ENCODE measurements at regions not wholly inside any gene's neighbourhood (a gene's known extent, or its start where the extent isn't known, plus 50 kb on each side); places are given as distances from the start of the nearest gene placed in this dataset.
"Not testable (repeated sequence)": the region's sequence is repeated elsewhere in the genome, so short reads cannot be mapped to it uniquely, and the experiment has no call there.

DNA sequence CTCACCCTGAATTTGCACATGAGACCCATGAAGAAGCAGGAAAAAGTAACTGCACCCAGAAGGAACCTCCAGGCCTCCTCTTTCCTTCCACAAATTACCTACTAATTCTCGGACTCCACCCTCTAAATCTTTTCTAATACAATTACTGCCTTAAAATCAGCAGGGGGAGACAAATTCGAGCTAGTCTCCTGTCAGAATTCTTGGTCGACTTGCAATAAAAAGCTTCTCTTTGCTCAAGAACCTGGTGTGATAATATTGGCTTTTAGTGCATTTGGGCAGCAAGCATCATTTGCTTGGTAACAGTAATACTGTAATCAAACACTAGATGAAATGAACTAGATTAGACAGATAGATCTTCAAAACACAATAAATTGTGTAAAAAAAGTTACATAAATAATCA, 281.9 kb downstream of the RAP2B start:
- no peak for DNase-seq

GRCh38 chr3:153445817-153446216, 283.8 kb downstream of the RAP2B start:
- DNase-seq = no peak

DNA sequence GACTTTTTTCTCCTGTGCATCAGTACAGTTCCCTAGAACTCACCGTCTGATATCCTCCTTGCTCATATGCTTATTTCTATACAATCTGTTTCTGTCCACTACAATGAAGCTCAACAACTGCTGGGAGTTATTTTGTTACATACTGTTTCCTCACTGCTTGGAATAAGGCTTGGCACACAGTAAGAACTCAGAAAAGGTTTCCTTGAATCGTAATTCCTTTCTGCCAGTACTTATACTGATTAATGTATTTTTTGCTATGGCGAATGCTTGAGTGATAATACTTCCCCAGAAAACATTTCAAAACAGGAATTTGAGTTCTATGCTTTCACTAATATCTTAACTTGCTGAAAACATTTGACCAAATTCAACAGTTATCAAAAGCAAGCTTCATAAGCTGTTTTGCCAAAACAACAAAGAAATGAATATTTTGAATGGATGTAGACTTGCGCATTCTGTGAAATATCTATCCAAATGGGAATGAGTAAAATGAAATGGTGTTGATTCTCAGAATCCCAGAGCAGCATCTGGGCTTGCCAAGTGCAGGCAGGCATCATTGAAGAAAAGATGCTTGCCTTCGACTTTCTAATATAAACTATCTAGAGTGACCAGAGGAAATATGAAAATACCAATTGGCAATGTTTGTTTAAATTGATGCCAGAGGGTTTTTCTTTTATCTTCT, 286.3 kb downstream of the RAP2B start:
- DNase-seq = no peak

DNA sequence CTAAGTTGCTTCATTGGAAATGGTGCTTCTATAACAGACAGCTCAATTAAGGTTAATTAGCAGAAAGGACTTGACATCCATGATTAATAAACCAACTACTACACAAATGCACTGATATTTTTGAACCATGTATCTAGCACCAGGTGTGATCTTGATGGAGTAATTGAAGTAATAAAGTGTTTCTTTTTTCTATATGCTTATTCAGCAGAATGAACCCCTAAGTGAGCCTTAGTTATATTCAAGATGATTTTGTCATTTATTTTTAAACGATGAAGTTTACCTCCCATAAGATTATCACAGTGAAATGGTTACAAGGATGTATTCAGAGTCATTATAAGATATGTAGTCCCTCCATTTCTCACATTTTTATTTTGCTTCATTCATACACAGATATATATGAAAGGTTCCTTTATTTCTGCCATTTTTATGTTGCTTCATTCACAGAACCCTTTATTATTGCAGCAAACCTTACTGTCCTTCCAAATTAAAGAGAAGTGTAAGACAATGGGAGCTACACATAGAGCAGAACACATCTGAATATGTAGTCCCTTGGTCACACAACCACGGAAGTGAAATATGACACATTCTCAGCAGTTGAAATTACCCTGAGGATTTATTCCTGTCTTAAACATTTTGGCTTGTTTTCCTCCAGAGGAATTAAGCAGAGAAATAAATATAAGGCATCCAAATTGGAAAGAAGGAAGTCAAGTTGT, 295.0 kb downstream of the RAP2B start:
- no peak for DNase-seq

- no peak for DNase-seq
These were observed 296.9 kb downstream of the RAP2B start for GRCh38 chr3:153458881-153459280.

DNA sequence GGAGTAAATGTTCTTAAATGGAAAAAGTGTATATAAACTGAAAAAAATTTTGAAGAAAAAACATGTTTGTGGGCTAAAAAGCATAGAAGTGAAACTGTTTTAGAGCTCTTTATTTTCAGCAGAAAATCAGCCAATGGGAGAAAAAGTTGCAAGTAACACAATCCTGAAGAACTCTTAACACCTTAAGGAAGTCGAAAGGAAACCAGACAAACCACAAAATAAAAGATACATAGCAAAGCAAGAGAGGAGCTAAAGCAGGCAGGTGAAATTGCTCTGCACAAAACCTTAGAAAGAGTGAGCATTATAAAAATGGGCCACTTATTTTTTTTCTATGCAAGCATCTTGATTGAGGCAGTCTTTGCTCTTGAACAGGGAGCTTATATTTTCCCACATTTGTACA, 300.5 kb downstream of the RAP2B start:
- DNase-seq = no peak

- DNase-seq = no peak
These were observed 301.9 kb downstream of the RAP2B start for GRCh38 chr3:153463895-153464294.

DNA sequence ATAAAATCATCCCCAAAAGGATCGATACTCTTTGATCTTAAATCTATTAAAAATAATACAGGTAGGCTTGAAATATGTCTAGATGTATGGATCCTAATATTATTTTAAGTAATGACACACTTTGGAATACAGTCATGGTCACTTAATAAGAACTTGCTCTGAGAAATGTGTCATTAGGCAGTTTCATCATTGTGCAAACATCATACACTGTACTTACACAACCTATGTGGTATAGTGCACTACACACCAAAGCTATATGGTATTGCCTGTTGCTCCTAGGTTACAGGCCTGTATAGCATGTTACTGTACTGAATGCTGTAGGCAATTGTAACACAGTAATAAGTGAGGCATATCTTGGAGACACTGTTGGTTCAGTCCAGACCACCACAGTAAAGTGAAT, 307.1 kb downstream of the RAP2B start:
- DNase-seq = no peak

GRCh38 chr3:153484842-153485241, 322.8 kb downstream of the RAP2B start:
- DNase-seq = no peak

DNA sequence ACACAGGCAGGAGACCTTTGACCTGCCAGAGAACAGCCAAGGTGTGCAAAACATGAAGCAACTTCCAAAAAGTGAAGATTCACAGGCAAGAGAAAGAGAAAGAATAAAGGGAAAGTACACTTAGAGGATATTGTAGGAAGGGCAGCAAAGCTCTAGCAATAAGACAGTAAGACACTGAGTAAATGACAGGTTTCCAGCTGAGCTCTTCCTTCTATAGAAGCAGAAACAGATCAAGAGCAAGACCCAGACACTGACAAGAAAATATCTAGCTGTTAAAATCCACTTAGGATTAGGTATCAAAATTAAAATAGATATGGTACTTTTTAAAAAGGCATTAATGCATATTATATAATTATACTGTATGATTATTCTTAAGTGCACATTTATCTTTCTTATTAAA, 333.4 kb downstream of the RAP2B start:
- no peak for DNase-seq

GRCh38 chr3:153502682-153503081, 340.7 kb downstream of the RAP2B start:
- DNase-seq = no peak

GRCh38 chr3:153503873-153504272, 341.8 kb downstream of the RAP2B start:
- no peak for DNase-seq

DNA sequence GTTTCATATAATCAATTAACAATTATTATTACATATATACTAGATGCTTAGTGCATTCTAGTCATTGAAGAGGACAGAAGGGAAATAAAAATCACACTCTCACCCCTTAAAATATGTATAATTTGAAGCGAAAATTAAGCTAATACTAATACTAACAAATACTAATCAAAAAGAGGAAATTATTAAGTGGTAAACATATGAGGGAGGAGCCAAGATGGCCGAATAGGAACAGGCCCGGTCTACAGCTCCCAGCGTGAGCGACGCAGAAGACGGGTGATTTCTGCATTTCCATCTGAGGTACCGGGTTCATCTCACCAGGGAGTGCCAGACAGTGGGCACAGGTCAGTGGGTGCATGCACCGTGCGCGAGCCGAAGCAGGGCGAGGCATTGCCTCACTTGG, 344.2 kb downstream of the RAP2B start:
- DNase-seq = not testable (repeated sequence)

GRCh38 chr3:153506686-153507085, 344.7 kb downstream of the RAP2B start:
- DNase-seq = not testable (repeated sequence)

GRCh38 chr3:153513236-153513635, 351.2 kb downstream of the RAP2B start:
- no peak for DNase-seq

DNA sequence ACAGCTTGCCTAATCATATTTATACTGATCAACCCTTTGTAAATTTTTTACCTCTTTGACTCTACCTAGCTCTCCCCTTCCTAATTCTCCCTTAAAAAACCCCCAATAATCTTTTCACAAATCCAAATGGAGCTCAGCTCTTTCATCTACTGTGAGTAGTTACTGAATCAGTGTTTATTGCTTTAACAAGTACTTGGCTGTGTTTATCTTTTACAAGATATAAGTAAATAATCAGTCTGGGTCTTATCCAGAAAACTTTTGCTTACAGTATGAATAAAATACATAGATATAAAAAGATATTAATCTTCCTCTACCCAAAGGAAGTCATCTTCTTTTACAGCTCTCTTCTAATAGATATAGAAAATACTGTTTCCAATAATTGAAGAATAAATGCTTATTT, 366.4 kb downstream of the RAP2B start:
- no peak for DNase-seq

GRCh38 chr3:153539263-153539662, 377.2 kb downstream of the RAP2B start:
- DNase-seq = no peak

GRCh38 chr3:153545471-153545870, 383.4 kb downstream of the RAP2B start:
- DNase-seq = no peak

GRCh38 chr3:153547970-153548369, 385.9 kb downstream of the RAP2B start:
- DNase-seq = no peak

DNA sequence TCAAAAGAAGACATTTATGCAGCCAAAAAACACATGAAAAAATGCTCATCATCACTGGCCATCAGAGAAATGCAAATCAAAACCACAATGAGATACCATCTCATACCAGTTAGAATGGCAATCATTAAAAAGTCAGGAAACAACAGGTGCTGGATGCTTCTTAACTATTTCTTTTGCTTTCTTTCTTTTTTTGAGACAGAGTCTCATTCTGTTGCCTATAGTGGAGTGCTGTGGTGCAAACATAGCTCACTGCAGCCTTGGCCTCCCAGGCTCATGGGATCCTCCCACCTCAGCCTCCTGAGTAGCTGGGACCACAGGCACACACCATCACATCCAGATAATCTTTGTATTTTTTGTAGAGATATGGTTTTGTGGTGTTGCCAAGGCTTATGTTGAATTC, 387.7 kb downstream of the RAP2B start:
- not testable (repeated sequence) for DNase-seq

GRCh38 chr3:153551536-153552285, 389.7 kb downstream of the RAP2B start:
- no peak for DNase-seq

DNA sequence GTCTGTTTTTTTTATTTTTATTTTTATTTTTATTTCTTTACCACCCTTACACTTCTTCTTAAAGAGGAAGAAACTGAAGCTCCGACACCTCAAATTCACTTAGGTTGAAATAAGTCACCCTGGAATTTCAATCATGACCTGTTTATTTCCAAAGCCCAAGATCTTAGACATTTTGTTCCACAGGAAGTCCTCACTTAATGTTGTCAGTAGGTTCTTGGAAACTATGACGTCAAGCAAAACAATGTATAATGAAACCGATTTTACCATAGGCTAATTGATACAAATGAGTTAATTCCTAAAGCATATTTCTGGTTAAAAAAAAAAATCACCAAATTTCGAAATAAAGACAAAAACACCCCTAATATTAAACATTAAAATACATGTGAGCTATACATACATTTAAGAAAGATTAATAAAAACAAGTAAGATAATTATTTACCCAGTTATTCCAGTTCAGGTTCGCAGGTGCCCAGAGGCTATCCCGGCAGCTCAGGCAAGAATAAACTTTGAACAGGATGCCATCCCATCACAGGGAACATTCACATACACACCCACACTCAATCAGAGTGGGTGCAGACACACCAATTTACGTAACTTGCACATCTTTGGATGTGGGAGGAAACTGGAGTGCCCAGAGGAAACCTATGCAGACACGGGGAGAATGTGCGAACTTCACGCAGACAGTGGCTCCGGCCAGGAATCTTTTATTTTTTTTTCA, 391.0 kb downstream of the RAP2B start:
- DNase-seq = no peak

DNA sequence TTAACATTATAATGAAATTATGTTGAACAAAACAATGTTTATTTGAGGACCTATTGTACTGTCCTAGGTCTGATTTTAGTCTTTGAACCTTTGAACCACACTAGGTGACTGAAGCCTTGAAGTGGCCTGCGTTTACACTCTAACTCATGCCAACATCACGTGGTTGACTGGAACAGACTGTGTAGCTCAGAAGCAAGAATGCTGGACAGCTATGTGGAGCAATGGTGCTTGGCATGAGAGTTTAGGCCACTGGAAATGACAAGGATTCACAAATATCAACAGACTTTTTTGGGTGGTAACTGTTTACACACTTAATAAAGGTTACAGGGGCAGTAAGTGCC, 391.5 kb downstream of the RAP2B start:
- no peak for DNase-seq

All from T-helper 9 cell (primary cell).